Activated T-helper 17 cell treated with anti-CD3 and anti-CD28 coated beads, Interleukin-2, amount 50 U/mL, for 72 hours (primary cell): ENCODE measurements at regions not wholly inside any gene's neighbourhood (a gene's known extent, or its start where the extent isn't known, plus 50 kb on each side); places are given as distances from the start of the nearest gene placed in this dataset.

Experiments
- ATAC-seq: fragments of 150-1000 bp; cut with Tn5 transposase; replicated peaks from 2 replicates; pipeline ENCODE4 v1.10.0; 2021; ENCODE audit warnings: mild to moderate bottlenecking, moderate library complexity
- H3K27ac Mint-ChIP-seq: one replicate; pipeline ENCODE4 v1.8.0; 2022; ENCODE audit warnings: mixed read lengths
- H3K27me3 Mint-ChIP-seq: one replicate; pipeline ENCODE4 v1.8.0; 2022; ENCODE audit warnings: mixed read lengths
- H3K36me3 Mint-ChIP-seq: one replicate; pipeline ENCODE4 v1.8.0; 2022; ENCODE audit warnings: low read depth, mild to moderate bottlenecking, mixed read lengths
- H3K4me1 Mint-ChIP-seq: one replicate; pipeline ENCODE4 v1.8.0; 2022; ENCODE audit warnings: mixed read lengths
- H3K4me3 Mint-ChIP-seq: one replicate; pipeline ENCODE4 v1.8.0; 2022; ENCODE audit warnings: mild to moderate bottlenecking, mixed read lengths
- H3K9me3 Mint-ChIP-seq: one replicate; pipeline ENCODE4 v1.8.0; 2022; ENCODE audit warnings: mixed read lengths

- peaks cover 4% of the 10 kb centered on the region for H3K9me3 Mint-ChIP-seq
- no peak for ATAC-seq
- peaks cover 37% of the 10 kb centered on the region for H3K27me3 Mint-ChIP-seq
- H3K4me1 Mint-ChIP-seq, result no peaks in the 10 kb centered on the region
- no peaks in the 10 kb centered on the region for H3K36me3 Mint-ChIP-seq
- no peak overlapping the region for H3K27ac Mint-ChIP-seq
- H3K4me3 Mint-ChIP-seq, result no peak overlapping the region
These were observed 275.5 kb upstream of the IRX5 start for GRCh38 chr16:54655121-54655590.

- H3K4me1 Mint-ChIP-seq, result no peaks in the 10 kb centered on the region
- peaks cover 38% of the 10 kb centered on the region for H3K27me3 Mint-ChIP-seq
- H3K36me3 Mint-ChIP-seq, result no peaks in the 10 kb centered on the region
- no peak overlapping the region for H3K4me3 Mint-ChIP-seq
- no peak for ATAC-seq
- H3K27ac Mint-ChIP-seq, result no peak overlapping the region
- peaks cover 4% of the 10 kb centered on the region for H3K9me3 Mint-ChIP-seq
These were observed 276.2 kb upstream of the IRX5 start for GRCh38 chr16:54654429-54654828.

GRCh38 chr16:54652201-54652770, 278.4 kb upstream of the IRX5 start:
- H3K27ac Mint-ChIP-seq, result no peak overlapping the region
- no peak overlapping the region for H3K4me3 Mint-ChIP-seq
- H3K36me3 Mint-ChIP-seq, result no peaks in the 10 kb centered on the region
- H3K27me3 Mint-ChIP-seq, result peaks cover 40% of the 10 kb centered on the region
- no peak for ATAC-seq
- no peaks in the 10 kb centered on the region for H3K4me1 Mint-ChIP-seq
- H3K9me3 Mint-ChIP-seq, result peaks cover 4% of the 10 kb centered on the region

- ATAC-seq, result no peak
- no peak overlapping the region for H3K4me3 Mint-ChIP-seq
- no peaks in the 10 kb centered on the region for H3K36me3 Mint-ChIP-seq
- peaks cover 34% of the 10 kb centered on the region for H3K27me3 Mint-ChIP-seq
- no peaks in the 10 kb centered on the region for H3K4me1 Mint-ChIP-seq
- H3K27ac Mint-ChIP-seq, result no peak overlapping the region
- no peaks in the 10 kb centered on the region for H3K9me3 Mint-ChIP-seq
These were observed 279.0 kb upstream of the IRX5 start for GRCh38 chr16:54651440-54652195.

GRCh38 chr16:54649876-54650275, 280.8 kb upstream of the IRX5 start:
- Mint-ChIP-seq H3K36me3 (no peaks in the 10 kb centered on the region), H3K9me3 (no peaks in the 10 kb centered on the region), H3K27me3 (peaks cover 26% of the 10 kb centered on the region), H3K4me1 (no peaks in the 10 kb centered on the region), H3K4me3 (no peak overlapping the region), H3K27ac (no peak overlapping the region)
- ATAC-seq, result no peak

- no peaks in the 10 kb centered on the region for H3K9me3 Mint-ChIP-seq
- H3K36me3 Mint-ChIP-seq, result no peaks in the 10 kb centered on the region
- H3K4me3 Mint-ChIP-seq, result no peak overlapping the region
- H3K27me3 Mint-ChIP-seq, result peaks cover 17% of the 10 kb centered on the region
- no peak overlapping the region for H3K27ac Mint-ChIP-seq
- H3K4me1 Mint-ChIP-seq, result no peaks in the 10 kb centered on the region
- no peak for ATAC-seq
These were observed 282.1 kb upstream of the IRX5 start for GRCh38 chr16:54648575-54648974.

- H3K36me3 Mint-ChIP-seq, result no peaks in the 10 kb centered on the region
- no peaks in the 10 kb centered on the region for H3K4me1 Mint-ChIP-seq
- no peak overlapping the region for H3K4me3 Mint-ChIP-seq
- H3K27me3 Mint-ChIP-seq, result peaks cover 18% of the 10 kb centered on the region
- no peak for ATAC-seq
- no peaks in the 10 kb centered on the region for H3K9me3 Mint-ChIP-seq
- no peak overlapping the region for H3K27ac Mint-ChIP-seq
These were observed 282.9 kb upstream of the IRX5 start for GRCh38 chr16:54647725-54648221.

- no peaks in the 10 kb centered on the region for H3K4me1 Mint-ChIP-seq
- no peaks in the 10 kb centered on the region for H3K36me3 Mint-ChIP-seq
- no peak overlapping the region for H3K27ac Mint-ChIP-seq
These were observed 283.4 kb upstream of the IRX5 start for GRCh38 chr16:54647216-54647615.

GRCh38 chr16:54645345-54645744, 285.3 kb upstream of the IRX5 start:
- Mint-ChIP-seq H3K27ac (no peak overlapping the region), H3K9me3 (peaks cover 4% of the 10 kb centered on the region), H3K4me1 (no peaks in the 10 kb centered on the region), H3K27me3 (peaks cover 16% of the 10 kb centered on the region), H3K36me3 (no peaks in the 10 kb centered on the region), H3K4me3 (no peak overlapping the region)
- ATAC-seq, result no peak

More at GRCh38 chr16:54647216-54647615, 283.4 kb upstream of the IRX5 start:
- no peak for ATAC-seq
- peaks cover under 1% of the 10 kb centered on the region for H3K9me3 Mint-ChIP-seq
- peaks cover 19% of the 10 kb centered on the region for H3K27me3 Mint-ChIP-seq
- H3K4me3 Mint-ChIP-seq, result no peak overlapping the region

- H3K27ac Mint-ChIP-seq, result no peak overlapping the region
- no peaks in the 10 kb centered on the region for H3K36me3 Mint-ChIP-seq
- no peaks in the 10 kb centered on the region for H3K4me1 Mint-ChIP-seq
- H3K9me3 Mint-ChIP-seq, result no peaks in the 10 kb centered on the region
- no peak overlapping the region for H3K4me3 Mint-ChIP-seq
- peaks cover 7% of the 10 kb centered on the region for H3K27me3 Mint-ChIP-seq
- no peak for ATAC-seq
These were observed 294.4 kb upstream of the IRX5 start for GRCh38 chr16:54636221-54636793.

- Mint-ChIP-seq H3K4me3 (no peak overlapping the region), H3K27me3 (peaks cover 7% of the 10 kb centered on the region), H3K4me1 (no peaks in the 10 kb centered on the region), H3K27ac (no peak overlapping the region), H3K9me3 (no peaks in the 10 kb centered on the region), H3K36me3 (no peaks in the 10 kb centered on the region)
- no peak for ATAC-seq
These were observed 296.7 kb upstream of the IRX5 start for GRCh38 chr16:54633943-54634362.

GRCh38 chr16:54632322-54633220, 298.1 kb upstream of the IRX5 start:
- Mint-ChIP-seq H3K9me3 (no peaks in the 10 kb centered on the region), H3K4me3 (no peak overlapping the region), H3K27me3 (peaks cover 11% of the 10 kb centered on the region), H3K36me3 (no peaks in the 10 kb centered on the region), H3K27ac (no peak overlapping the region), H3K4me1 (no peaks in the 10 kb centered on the region)
- no peak for ATAC-seq

GRCh38 chr16:54631782-54632181, 298.9 kb upstream of the IRX5 start:
- Mint-ChIP-seq H3K4me1 (no peaks in the 10 kb centered on the region), H3K36me3 (no peaks in the 10 kb centered on the region), H3K27ac (no peak overlapping the region), H3K9me3 (no peaks in the 10 kb centered on the region), H3K27me3 (peaks cover 11% of the 10 kb centered on the region), H3K4me3 (no peak overlapping the region)
- ATAC-seq, result no peak

- no peak overlapping the region for H3K4me3 Mint-ChIP-seq
- no peaks in the 10 kb centered on the region for H3K9me3 Mint-ChIP-seq
- H3K4me1 Mint-ChIP-seq, result no peaks in the 10 kb centered on the region
- no peak overlapping the region for H3K27ac Mint-ChIP-seq
- peaks cover 4% of the 10 kb centered on the region for H3K27me3 Mint-ChIP-seq
- H3K36me3 Mint-ChIP-seq, result no peaks in the 10 kb centered on the region
- no peak for ATAC-seq
These were observed 300.2 kb upstream of the IRX5 start for GRCh38 chr16:54630284-54630967.
